H1 (cell line): ENCODE measurements at regions not wholly inside any gene's neighbourhood (a gene's known extent, or its start where the extent isn't known, plus 50 kb on each side); places are given as distances from the start of the nearest gene placed in this dataset.

Source experiments
- CTCF ChIA-PET: fragments of 300-600 bp; sonication (Branson Sonifier 250); formaldehyde crosslinking; loops from one replicate; lab custom pipeline; 2021; ENCODE audit not compliant: partially characterized antibody; lab: Charles Lee
- POLR2A ChIA-PET: fragments of 300-600 bp; sonication (Branson Sonifier 250); formaldehyde crosslinking; loops from one replicate; lab custom pipeline; 2021; ENCODE audit warnings: inconsistent platforms; ENCODE audit not compliant: partially characterized antibody; lab: Charles Lee
- DNase-seq, 2 experiments: peaks; one replicate each; pipeline versions ENCODE4 v3.0.0 to v3.0.0-alpha.2; 2010 to 2022; ENCODE audit warnings: low spot score in 2 of 2, low read depth in 1 of 2, mixed read lengths in 1 of 2
- FAIRE-seq: peaks from 2 replicates; lab custom pipeline; 2011; peaks lifted over from hg19 to GRCh38; lab: Jason Lieb, UNC
- H2AFZ ChIP-seq: 2 replicates; pipeline ENCODE4 v1.8.1; 2012; ENCODE audit warnings: low read length, inconsistent platforms
- H2AK5ac ChIP-seq: 2 replicates; pipeline ENCODE4 v1.6.1; 2013; ENCODE audit warnings: low read depth, low read length
- H2BK120ac ChIP-seq: replicated peaks from 2 replicates; pipeline ENCODE3; 2013; ENCODE audit warnings: low read depth, low read length, inconsistent platforms
- H2BK12ac ChIP-seq: 2 replicates; pipeline ENCODE4 v1.6.1; 2013; ENCODE audit warnings: low read depth, low read length
- H2BK15ac ChIP-seq: 2 replicates; pipeline ENCODE4 v1.6.1; 2013; ENCODE audit warnings: low read length
- H2BK20ac ChIP-seq: 2 replicates; pipeline ENCODE4 v1.6.1; 2013; ENCODE audit warnings: low read length
- H2BK5ac ChIP-seq: 2 replicates; pipeline ENCODE4 v1.6.1; 2013; ENCODE audit warnings: low read depth, low read length
- H3K14ac ChIP-seq: 2 replicates; pipeline ENCODE4 v1.6.1; 2013; ENCODE audit warnings: inconsistent platforms; ENCODE audit not compliant: insufficient read length
- H3K18ac ChIP-seq: 2 replicates; pipeline ENCODE4 v1.6.1; 2013; ENCODE audit warnings: low read length; ENCODE audit errors: extremely low read depth
- H3K23ac ChIP-seq: 2 replicates; pipeline ENCODE4 v1.6.1; 2013; ENCODE audit warnings: inconsistent platforms; ENCODE audit not compliant: insufficient read length
- H3K23me2 ChIP-seq: 2 replicates; pipeline ENCODE4 v1.6.1; 2013; ENCODE audit warnings: low read depth, low read length
- H3K27ac ChIP-seq: 2 replicates; pipeline ENCODE4 v1.6.1; 2011; ENCODE audit warnings: low read depth, low read length, inconsistent platforms
- H3K27me3 ChIP-seq, 4 experiments: replicated peaks in 1 of 4; 1 replicate in 1 of 4; 2 replicates in 3 of 4; pipeline versions ENCODE4 v1.6.1 to v1.8.1; 2011 to 2013; ENCODE audit warnings: low read length in 3 of 4, mild to moderate bottlenecking in 3 of 4, inconsistent platforms in 2 of 4, mixed read lengths in 2 of 4, moderate library complexity in 1 of 4; ENCODE audit not compliant: control insufficient read depth in 3 of 4, insufficient read depth in 3 of 4; ENCODE audit errors: extremely low read depth in 1 of 4
- H3K36me3 ChIP-seq, 4 experiments: 2 replicates each; pipeline versions ENCODE4 v1.6.1 to v1.8.1; 2011 to 2013; ENCODE audit warnings: mild to moderate bottlenecking in 4 of 4, low read length in 3 of 4, moderate library complexity in 2 of 4, control low read depth in 1 of 4, inconsistent platforms in 1 of 4; ENCODE audit not compliant: insufficient read depth in 4 of 4, control insufficient read depth in 2 of 4
- H3K4ac ChIP-seq: replicated peaks from 2 replicates; pipeline ENCODE3; 2013; ENCODE audit warnings: low read length, low read depth, mixed read lengths, inconsistent platforms; ENCODE audit not compliant: insufficient read length
- H3K4me1 ChIP-seq, 4 experiments: replicated peaks in 1 of 4; 1 replicate in 1 of 4; 2 replicates in 3 of 4; pipeline versions ENCODE4 v1.6.1 to v1.8.1; 2011 to 2013; ENCODE audit warnings: low read length in 3 of 4, inconsistent platforms in 2 of 4, mixed read lengths in 1 of 4; ENCODE audit not compliant: insufficient read depth in 4 of 4, control insufficient read depth in 3 of 4
- H3K4me2 ChIP-seq, 2 experiments: 2 replicates each; pipeline versions ENCODE4 v1.6.1 to v1.8.1; 2011 to 2013; ENCODE audit warnings: low read depth in 2 of 2, low read length in 2 of 2, control low read depth in 1 of 2, inconsistent platforms in 1 of 2, mild to moderate bottlenecking in 1 of 2; ENCODE audit not compliant: insufficient read depth in 1 of 2
- H3K4me3 ChIP-seq, 4 experiments: fragments of 200-600, 300-600 bp in 1 of 4; sonication (generic), shearing (Covaris generic), sonication (Bioruptor Twin) in 1 of 4; 2 replicates each; pipeline versions ENCODE4 v1.5.1 to v1.8.1; 2011 to 2016; ENCODE audit warnings: low read length in 4 of 4, low read depth in 3 of 4, control low read depth in 2 of 4, inconsistent platforms in 2 of 4, mild to moderate bottlenecking in 2 of 4, mixed read lengths in 1 of 4, moderate library complexity in 1 of 4; ENCODE audit not compliant: insufficient read depth in 2 of 4; ENCODE audit errors: extremely low read depth in 1 of 4
- H3K56ac ChIP-seq: replicated peaks from 2 replicates; pipeline ENCODE3; 2013; ENCODE audit warnings: low read depth, mild to moderate bottlenecking, mixed read lengths, low read length, inconsistent platforms; ENCODE audit not compliant: insufficient read length
- H3K79me1 ChIP-seq: 2 replicates; pipeline ENCODE4 v1.6.1; 2013; ENCODE audit warnings: low read depth, low read length, control low read depth
- H3K79me2 ChIP-seq, 2 experiments: 2 replicates each; pipeline versions ENCODE4 v1.6.1 to v1.8.1; 2012 to 2013; ENCODE audit warnings: low read length in 2 of 2, mild to moderate bottlenecking in 2 of 2, inconsistent platforms in 1 of 2; ENCODE audit not compliant: insufficient read depth in 2 of 2, control insufficient read depth in 1 of 2
- H3K9ac ChIP-seq, 4 experiments: replicated peaks in 1 of 4; 1 replicate in 1 of 4; 2 replicates in 3 of 4; pipeline versions ENCODE4 v1.6.1 to v1.8.1; 2011 to 2013; ENCODE audit warnings: low read depth in 3 of 4, low read length in 3 of 4, control low read depth in 2 of 4, mild to moderate bottlenecking in 2 of 4, moderate library complexity in 2 of 4, inconsistent platforms in 1 of 4; ENCODE audit errors: extremely low read depth in 1 of 4
- H3K9me3 ChIP-seq, 2 experiments: 2 replicates each; pipeline versions ENCODE4 v1.6.1 to v1.8.1; 2012 to 2013; ENCODE audit warnings: mild to moderate bottlenecking in 2 of 2, moderate library complexity in 2 of 2, control low read depth in 1 of 2, inconsistent platforms in 1 of 2, low read depth in 1 of 2, low read length in 1 of 2, mixed read lengths in 1 of 2; ENCODE audit not compliant: insufficient read depth in 2 of 2
- H4K20me1 ChIP-seq, 2 experiments: replicated peaks in 1 of 2; 2 replicates each; pipeline versions ENCODE3 to v1.8.1; 2011 to 2013; ENCODE audit warnings: inconsistent platforms in 2 of 2, low read length in 2 of 2, mild to moderate bottlenecking in 1 of 2; ENCODE audit not compliant: insufficient read depth in 2 of 2, control insufficient read depth in 1 of 2
- H4K5ac ChIP-seq: 2 replicates; pipeline ENCODE4 v1.6.1; 2013; ENCODE audit warnings: low read length, low read depth, mixed read lengths, inconsistent platforms; ENCODE audit not compliant: insufficient read length
- H4K8ac ChIP-seq: 2 replicates; pipeline ENCODE4 v1.8.0; 2013; ENCODE audit warnings: mild to moderate bottlenecking, moderate library complexity, low read length, inconsistent platforms; ENCODE audit not compliant: insufficient read depth; ENCODE audit errors: extremely low read depth
- H4K91ac ChIP-seq: replicated peaks from 2 replicates; pipeline ENCODE3; 2013; ENCODE audit warnings: low read length, mixed read lengths, inconsistent platforms; ENCODE audit not compliant: insufficient read length
- CHD2 ChIP-seq: IDR thresholded peaks from 2 replicates; pipeline ENCODE4 v1.6.1; 2012; ENCODE audit warnings: low read length, improper control_type of control experiment
- CREB1 ChIP-seq: IDR thresholded peaks from 2 replicates; pipeline ENCODE4 v1.6.1; 2012; ENCODE audit warnings: inconsistent platforms
- CTBP2 ChIP-seq: IDR thresholded peaks from 2 replicates; pipeline ENCODE4 v1.7.0; 2011; ENCODE audit warnings: borderline replicate concordance, mild to moderate bottlenecking, moderate library complexity, mixed read lengths, low read length; ENCODE audit not compliant: insufficient read depth, insufficient read length
- KDM1A ChIP-seq: fragments of 200-600, 300-600 bp; sonication (generic); IDR thresholded peaks from 2 replicates; pipeline ENCODE4 v1.7.1; 2016; ENCODE audit warnings: mild to moderate bottlenecking, low read length, borderline replicate concordance
- RAD21 ChIP-seq, 2 experiments: IDR thresholded peaks in 1 of 2; conservative IDR thresholded peaks in 1 of 2; 2 replicates each; pipeline ENCODE4 v1.6.1; 2011; ENCODE audit warnings: low read depth in 2 of 2, low read length in 2 of 2, improper control_type of control experiment in 1 of 2, inconsistent platforms in 1 of 2, mild to moderate bottlenecking in 1 of 2, moderate library complexity in 1 of 2
- SRF ChIP-seq: IDR thresholded peaks from 2 replicates; pipeline ENCODE4 v1.6.1; 2011; ENCODE audit warnings: mild to moderate bottlenecking, low read depth, low read length, moderate library complexity
- SUZ12 ChIP-seq: fragments of 200-600 bp; sonication (generic); IDR thresholded peaks from 2 replicates; pipeline ENCODE4 v1.6.1; 2012; ENCODE audit warnings: mild to moderate bottlenecking, inconsistent platforms, low read length, moderate library complexity, mixed read lengths
- TCF12 ChIP-seq: IDR thresholded peaks from 2 replicates; pipeline ENCODE4 v1.6.1; 2011; ENCODE audit warnings: low read depth, mild to moderate bottlenecking, low read length
- YY1 ChIP-seq: IDR thresholded peaks from 2 replicates; pipeline ENCODE4 v1.6.1; 2011; ENCODE audit warnings: low read depth, mild to moderate bottlenecking, low read length
- ZNF274 ChIP-seq: IDR thresholded peaks from 2 replicates; pipeline ENCODE4 v1.7.0; 2012; ENCODE audit warnings: low read length, borderline replicate concordance; ENCODE audit errors: extremely low read depth
- WGBS, 2 experiments: shearing (Covaris generic) in 1 of 2; methylation state at CpG; one replicate each; pipeline versions ENCODE4 v1.1.6 to v1.1.7; 2013 to 2015; ENCODE audit warnings: low lambda C conversion rate in 2 of 2, mixed read lengths in 2 of 2, inconsistent platforms in 1 of 2, low coverage in 1 of 2, missing lambda C conversion rate in 1 of 2; ENCODE audit not compliant: insufficient replicate concordance in 2 of 2, insufficient coverage in 1 of 2, insufficient read length in 1 of 2; ENCODE audit errors: extremely low coverage in 1 of 2, missing lambda C conversion rate in 1 of 2; 5-methylcytosine and 5-hydroxymethylcytosine counted together
- TF ChIP-seq, protein P1 (sequence below): IDR thresholded peaks from 2 replicates; pipeline ENCODE4 v1.6.1; 2011; ENCODE audit warnings: low read depth, mild to moderate bottlenecking, low read length; ENCODE audit not compliant: insufficient read depth
- TF ChIP-seq, protein P2 (sequence below): IDR thresholded peaks from 2 replicates; pipeline ENCODE4 v1.6.1; 2012; ENCODE audit warnings: inconsistent platforms

DNA sequence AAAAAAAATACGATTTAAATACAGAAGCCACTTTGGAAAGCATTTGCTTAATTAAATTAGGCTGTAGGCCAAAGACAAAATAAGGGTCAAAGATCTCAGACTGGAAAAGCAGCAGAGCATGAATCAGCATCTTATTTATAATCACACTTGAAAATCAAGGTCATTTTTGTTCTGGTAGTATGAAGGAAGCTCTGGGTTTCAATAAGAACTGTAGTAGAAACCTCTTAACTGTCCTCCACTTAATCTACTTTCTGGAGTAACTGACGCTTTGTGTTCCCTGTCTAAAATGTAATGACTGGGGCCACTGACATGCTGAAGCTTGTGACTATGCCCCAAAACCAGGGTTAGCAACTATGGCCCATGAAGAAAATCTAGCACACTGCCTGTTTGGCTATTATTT lies 450.7 kb upstream of the ZP4 start:
- Histone ChIP-seq H3K79me1 (no peaks in the 10 kb centered on the region), H3K4me2 (no peak overlapping the region), H3K56ac (no peak overlapping the region), H2BK20ac (no peak overlapping the region), H3K4me1 (no peaks in the 10 kb centered on the region), H3K4ac (no peak overlapping the region), H2BK12ac (no peak overlapping the region), H4K20me1 (no peaks in the 10 kb centered on the region), H3K23ac (no peak overlapping the region), H3K79me2 (no peaks in the 10 kb centered on the region), H3K14ac (no peak overlapping the region), H3K18ac (no peak overlapping the region), H2BK120ac (no peak overlapping the region), H3K23me2 (no peaks in the 10 kb centered on the region), H4K5ac (no peak overlapping the region), H3K36me3 (no peaks in the 10 kb centered on the region)
- WGBS, 2 experiments: 90% methylated on average over 2 of the region's 2 CpGs; no CpG with 5 or more reads in 1 of the 2 experiments
- CTCF ChIA-PET: no interaction called here
- no peak for FAIRE-seq
- TF ChIP-seq KDM1A: no peak
- no peak for TF ChIP-seq SUZ12
- TF ChIP-seq CHD2: no peak
- TF ChIP-seq SRF: no peak
- TF ChIP-seq CREB1: no peak
- TF ChIP-seq, protein P1, sequence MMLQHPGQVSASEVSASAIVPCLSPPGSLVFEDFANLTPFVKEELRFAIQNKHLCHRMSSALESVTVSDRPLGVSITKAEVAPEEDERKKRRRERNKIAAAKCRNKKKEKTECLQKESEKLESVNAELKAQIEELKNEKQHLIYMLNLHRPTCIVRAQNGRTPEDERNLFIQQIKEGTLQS: no peak
- no peak for TF ChIP-seq TCF12
- TF ChIP-seq, protein P2, sequence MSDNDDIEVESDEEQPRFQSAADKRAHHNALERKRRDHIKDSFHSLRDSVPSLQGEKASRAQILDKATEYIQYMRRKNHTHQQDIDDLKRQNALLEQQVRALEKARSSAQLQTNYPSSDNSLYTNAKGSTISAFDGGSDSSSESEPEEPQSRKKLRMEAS: no peak
- no peak for TF ChIP-seq YY1
- TF ChIP-seq ZNF274: no peak
- TF ChIP-seq RAD21 (IDR thresholded peaks at IDR 0.05 in 1 of 2, conservative IDR thresholded peaks at IDR 0.05 in 1 of 2; ENCODE audit: low read depth in 2 of 2, low read length in 2 of 2): no peak
- TF ChIP-seq CTBP2: no peak
- TF ChIP-seq, all 59 proteins: peak for 0
- POLR2A ChIA-PET: no interaction called here
- H3K4me3 ChIP-seq: no peak overlapping the region
- H3K9me3 ChIP-seq: no peaks in the 10 kb centered on the region
- DNase-seq: no peak
- H3K27me3 ChIP-seq: no peaks in the 10 kb centered on the region
- H4K8ac ChIP-seq: no peak overlapping the region
- no peak overlapping the region for H2BK5ac ChIP-seq
- no peak overlapping the region for H4K91ac ChIP-seq
- no peak overlapping the region for H2AK5ac ChIP-seq
- H2AFZ ChIP-seq: no peak overlapping the region
- no peak overlapping the region for H2BK15ac ChIP-seq
- no peak overlapping the region for H3K9ac ChIP-seq
- H3K27ac ChIP-seq: no peak overlapping the region
